NCI-H2107 (cell line): ENCODE measurements at regions not wholly inside any gene's neighbourhood (a gene's known extent, or its start where the extent isn't known, plus 50 kb on each side); places are given as distances from the start of the nearest gene placed in this dataset.

Experiments
- DNase-seq: peaks from one replicate; lab custom pipeline; 2025; lab: John Stamatoyannopoulos, UW

DNA sequence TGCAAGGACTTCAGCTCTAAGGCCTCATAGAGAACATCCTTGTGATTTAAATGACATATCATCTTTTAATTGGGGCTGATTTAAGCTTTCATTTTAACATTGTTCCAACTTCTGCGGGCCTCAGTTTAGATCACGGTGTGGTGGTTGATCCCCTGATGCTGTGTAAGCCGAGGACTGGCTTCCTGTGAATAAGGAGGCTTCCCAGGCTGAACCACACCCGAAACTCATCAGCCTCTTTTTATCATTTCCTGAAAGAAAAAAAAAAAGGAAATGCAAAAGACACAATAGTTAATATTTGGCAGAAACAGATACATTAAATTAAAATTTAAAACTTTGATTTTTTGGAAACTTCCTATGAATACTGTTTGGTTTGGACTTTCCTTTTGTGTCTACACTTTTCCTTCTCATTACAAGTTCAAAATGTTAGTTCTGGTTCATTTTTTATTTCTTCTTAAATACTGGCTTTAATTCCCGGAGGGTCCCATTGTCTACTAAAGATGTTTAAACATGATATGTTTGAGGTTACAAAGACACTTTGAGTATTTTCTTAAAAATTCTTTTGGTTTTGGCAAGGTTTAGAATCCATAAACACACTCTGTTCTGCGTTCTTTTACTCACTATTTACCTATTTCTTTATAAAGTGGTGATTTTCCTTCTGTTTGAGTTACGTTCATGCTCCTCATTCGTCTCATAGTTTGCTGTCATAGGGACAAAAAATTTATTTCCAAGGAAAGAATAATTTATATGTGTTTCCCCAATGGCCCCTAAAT lies 230.0 kb upstream of the SULF2 start:
- DNase-seq: no peak

DNA sequence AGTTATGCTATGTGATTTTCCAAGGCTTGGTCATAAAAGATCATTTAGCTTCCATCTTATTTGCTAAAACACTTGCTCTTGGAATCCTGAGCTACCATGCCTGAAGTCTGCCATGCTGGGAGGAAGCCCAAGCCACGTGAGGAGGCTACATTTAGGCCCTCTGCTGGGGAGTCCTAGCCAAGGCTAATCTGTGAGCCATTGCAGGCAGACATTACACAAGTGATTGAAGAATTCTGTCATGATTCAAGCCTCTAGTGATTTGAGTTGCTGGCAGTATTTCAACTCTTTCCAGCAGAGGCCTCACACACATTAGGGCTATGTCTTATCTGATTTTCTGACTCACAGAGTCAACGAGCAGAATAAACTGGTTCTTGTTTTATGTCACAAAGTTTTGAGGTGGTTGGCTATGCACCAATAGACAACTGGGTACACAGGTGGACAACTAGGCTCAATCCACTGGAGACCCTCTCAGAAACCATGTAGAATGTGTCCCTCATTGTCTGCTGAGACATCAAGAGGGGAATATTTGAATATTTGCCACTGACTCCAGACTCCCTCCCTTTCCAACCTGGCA lies 227.2 kb upstream of the SULF2 start:
- no peak for DNase-seq

DNA sequence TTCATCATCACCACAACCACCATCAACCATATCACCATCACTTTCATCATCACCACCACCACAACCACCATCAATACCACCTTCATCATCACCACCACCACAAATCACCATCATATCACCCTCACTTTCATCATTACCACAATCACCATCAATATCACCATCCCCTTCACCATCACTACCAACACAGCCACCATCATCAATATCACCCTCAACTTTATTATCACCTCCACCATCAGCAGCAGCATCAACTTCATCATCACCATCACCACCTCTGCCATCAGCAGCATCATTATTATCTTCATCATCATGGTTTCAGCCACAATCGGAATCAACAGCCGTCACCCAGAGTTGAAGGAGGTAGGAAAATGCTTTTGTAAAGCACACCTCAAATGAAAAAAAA lies 225.7 kb upstream of the SULF2 start:
- no peak for DNase-seq

DNA sequence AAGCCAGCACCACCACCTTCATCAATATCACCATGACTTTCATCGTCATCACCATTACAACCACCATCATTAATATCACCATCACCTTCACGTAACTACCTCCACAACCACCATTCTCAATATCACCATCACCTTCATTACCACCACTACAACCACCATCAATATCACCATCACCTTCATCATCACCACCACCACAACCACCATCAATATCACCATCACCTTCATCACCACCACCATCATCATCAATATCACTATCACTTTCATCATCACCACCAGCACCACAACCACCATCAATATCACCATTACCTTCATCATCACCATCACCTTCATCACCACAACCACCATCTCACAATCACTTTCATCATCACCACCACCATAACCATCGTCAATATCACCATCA lies 225.3 kb upstream of the SULF2 start:
- DNase-seq: no peak

DNA sequence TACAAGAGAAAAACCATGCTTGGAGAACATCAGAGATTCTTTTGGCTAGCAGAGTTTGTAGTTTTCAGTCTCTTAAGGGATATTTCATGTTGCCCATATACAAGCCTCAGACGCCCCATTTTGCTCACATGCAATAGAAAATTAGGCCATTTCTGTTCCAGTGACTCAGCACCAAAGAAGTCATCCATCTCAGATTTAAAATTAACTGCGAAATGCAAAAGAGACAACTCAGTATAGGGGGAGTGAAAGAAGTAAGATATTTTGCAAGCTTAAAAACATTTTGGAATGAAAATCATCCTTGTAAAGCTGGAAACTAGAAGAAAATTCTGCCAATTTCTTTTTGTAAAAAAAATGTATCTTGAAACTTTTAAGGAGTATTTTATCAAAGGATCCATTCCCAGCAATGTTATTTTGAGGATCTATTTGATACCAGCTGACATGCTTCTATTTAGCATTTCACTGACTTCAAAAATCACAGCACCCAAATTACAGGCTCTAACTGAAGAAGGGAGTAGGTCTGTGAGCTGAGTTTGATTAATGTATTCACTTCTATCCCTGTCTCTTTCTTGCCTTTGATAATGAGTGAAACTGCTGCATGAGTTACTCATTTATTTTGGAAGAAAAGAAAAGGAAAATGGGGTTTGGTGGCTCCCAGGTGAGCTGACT lies 223.7 kb upstream of the SULF2 start:
- DNase-seq: no peak

DNA sequence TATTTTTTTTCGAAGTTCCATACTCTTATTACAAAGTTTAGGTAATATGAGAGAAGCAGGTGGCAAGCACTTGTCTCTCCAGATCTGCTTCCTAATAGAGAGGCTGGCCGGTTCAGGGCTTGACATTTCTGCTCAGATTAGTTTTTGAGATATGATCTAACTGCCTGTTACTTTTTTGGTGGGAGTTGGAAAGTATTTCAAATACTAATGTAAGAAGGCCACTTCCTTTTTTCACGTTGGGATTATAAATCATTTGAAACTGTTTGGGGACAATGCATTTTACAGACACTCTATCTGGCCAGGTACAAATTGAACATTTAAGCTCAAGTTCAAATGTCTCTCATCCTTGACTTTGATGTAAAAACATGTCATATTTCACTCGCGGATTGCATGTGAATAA lies 222.1 kb upstream of the SULF2 start:
- no peak for DNase-seq

DNA sequence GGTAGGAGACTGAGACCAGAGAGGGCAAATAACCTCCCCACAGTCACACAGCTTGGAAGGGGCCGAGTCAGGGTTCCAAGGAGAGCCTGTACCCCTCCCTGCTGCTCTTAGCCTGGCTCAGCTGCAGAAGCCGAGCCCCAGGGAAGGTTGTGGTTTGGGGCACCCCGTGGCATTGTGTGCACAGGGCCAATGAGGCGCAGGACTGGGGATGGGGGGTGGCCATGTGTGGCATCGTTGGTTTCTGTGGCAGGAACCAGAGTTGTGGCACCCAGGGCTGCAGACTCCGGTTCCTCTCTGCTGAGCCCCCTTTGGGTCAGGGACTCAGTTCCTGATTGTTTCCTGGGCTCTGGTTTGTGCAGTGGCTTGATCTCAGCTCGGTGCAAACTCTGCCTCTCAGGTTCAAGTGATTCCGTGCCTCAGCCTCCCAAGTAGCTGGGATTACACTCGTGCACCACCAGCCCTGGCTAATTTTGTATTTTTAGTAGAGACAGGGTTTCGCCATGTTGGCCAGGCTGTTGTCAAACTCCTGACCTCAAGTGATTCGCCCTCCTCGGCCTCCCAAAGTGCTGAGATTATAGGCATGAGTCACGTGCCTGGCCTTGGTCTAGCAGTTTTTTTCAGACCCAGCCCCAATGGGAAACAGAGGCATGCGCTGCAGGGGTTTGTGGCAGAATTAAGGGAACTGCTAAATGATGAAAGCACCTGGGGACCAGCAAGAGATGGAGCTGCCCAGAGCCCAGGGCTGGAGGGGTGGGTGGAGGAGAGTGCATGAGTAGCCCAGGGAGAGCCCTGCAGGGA lies 221.0 kb upstream of the SULF2 start:
- DNase-seq: no peak

DNA sequence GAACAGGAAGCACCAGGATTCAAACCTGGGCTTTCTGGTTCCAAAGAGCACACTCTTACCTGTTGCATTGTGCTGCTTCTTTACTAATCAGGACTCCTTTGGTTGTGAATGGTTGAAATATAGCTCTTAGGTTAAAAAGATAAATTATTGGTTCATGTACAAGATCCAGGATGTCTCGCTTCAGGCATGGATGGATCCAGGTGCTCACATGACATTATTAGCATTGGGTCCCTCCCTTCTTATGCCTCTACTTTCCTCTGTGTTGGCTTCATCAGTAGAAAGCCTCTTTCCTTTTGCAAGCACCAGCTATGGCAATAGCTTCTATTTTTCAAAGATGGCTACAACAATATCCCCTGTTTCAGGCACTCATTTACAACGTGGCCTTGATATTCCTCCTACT lies 217.7 kb upstream of the SULF2 start:
- DNase-seq: no peak

DNA sequence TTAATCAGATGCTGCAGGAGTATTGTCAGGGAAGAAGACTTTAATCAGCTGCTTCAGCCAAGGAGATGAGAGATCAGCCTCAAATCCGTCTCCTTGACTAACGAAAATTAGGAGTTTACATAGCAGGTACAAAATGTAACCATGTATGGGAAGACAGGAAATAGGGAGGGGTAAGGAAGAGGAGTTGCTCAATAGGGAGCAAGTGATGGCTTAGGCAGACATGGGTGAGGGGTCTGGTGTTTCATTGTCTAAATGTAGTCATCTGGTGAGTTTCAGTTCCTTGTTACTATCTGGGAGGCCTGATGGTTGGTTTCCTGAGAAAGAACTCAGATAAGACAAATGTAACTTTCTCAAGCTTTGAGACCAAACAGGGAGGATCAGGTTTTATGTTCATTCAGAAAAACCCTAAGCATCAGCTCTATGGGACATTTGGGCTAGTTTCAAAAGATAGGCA lies 217.3 kb upstream of the SULF2 start:
- DNase-seq: no peak

DNA sequence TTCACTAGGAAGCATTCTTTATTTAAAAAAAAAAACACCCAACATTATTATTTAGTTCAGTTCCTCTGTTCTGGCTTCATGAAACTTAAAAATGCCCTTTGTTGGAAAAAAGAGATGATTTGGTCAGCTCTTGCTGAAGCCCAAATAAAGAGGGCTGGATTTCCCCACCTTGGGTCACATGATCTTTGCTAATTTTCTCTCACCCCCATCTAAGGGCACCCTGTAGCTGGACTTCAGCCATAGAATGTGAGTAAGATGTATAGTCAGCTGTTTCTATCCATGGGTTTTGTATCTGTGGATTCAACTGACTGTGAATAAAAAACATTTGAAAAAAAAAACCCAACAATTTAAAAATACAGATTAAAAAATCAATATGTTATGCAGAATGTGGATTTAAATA lies 213.9 kb upstream of the SULF2 start:
- no peak for DNase-seq

DNA sequence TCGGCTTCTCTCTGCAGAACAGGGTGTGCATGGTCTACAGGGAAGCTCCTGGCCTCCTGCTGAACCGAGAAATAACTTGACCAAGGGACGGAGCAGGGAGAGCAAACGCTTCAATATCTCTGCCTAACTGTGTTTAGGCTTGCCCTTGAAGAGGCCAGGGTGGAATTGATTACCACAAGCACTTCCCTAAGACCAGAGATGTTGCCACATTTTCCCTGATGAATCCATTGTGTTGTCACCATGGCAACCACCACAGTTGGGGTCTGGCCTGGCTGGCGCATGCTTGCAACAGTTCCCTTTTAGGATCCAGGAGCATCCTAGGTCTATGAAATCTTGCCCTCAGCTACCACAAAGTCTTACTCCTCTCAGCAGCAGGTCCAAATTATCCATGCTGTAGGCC lies 213.5 kb upstream of the SULF2 start:
- DNase-seq: no peak

DNA sequence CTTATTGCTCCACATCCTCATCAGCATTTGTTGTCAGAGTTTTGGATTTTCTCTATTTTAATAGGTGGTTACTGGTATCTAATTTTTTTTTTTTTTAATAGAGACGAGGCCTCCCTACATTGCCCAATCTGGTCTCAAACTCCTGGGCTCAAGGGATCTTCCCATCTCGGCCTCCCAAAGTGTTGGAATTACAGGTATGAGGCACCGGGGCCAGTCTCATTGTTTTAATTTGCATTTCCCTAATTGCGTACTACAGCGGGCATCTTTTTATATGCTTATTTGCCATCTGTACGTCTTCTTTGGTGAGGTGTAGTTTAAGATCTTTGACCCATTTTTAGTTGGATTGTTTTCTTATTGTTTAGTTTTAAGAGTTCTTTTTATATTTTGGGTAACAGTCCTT lies 210.4 kb upstream of the SULF2 start:
- no peak for DNase-seq

DNA sequence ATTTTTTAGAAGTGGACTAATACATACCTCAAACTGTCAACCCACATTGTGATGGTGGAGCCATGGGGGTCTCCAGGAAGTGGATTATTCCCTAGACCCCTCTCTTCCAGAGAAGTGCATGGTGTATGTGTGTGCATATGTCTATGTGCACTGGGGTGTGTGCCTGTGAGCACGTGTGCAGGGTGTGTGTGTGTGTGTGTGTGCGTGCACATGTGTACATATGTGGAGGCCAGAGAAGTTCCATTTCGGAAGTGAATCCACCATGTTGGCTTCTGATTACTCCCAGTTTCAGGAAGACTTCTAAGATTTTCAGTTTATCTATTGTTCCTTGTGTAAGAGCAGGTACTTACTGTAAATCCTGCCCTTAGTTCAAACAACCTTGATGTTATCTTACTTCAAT lies 208.5 kb upstream of the SULF2 start:
- DNase-seq: no peak

DNA sequence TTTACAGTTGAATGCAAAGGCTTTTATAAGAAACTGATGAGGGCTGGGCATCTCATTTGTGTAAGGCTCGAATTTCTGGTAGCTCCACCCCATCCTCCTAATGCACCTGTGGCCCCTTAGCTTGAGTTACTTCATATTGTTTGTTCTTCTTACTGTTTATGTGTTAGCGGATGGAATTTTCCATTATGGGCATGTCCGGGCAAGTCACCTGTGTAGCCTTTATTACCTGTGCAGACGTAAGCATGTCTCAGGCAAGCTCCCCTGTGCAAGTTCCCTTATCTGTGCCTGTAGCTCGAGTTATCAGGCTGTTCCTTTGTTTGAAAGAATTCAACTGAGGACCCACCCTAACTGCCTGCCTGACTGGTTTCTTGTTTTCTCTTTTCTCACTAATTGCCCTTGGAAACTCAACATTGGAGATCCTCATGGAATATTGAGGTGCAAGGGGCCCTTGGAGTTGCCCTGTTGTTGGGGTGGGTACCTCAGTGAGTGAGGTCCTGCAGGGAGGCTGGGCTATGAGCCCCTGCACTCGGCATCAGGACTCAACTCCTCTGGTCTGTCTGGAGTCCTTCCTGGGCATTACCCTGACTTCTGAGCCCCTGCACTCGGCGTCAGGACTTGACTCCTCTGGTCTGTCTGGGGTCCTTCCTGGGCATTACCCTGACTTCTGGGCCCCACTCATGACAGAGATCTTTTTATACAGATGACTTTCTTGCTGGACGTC lies 207.9 kb upstream of the SULF2 start:
- DNase-seq: no peak

DNA sequence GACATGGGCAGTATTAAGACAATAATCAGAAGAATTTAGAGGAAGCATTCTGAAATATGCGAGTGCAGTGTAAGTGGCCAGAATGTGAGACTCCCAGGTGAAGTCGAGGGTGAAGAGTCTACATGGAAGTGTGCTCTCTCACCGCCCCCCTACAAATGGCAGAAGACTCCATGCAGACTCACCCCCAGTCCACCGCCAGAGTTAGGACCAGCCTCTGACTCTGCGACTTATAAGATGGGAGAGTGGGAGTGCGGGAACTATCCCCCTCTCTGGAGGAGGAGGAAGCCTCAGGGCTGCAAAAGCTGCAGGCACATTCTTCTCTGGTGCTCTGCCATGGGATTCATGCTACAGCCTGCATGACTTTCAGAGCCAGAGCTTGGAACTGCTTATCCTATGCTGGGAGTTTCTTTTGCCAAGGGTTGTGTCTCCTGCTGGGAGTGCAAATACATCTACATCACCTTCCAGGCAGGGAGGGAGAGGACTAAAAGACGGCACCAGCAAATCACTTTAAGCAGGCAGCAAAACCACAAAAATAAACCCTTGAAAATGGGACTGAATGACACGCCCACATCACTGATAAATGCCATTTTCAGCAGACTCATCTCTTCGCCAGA lies 206.7 kb upstream of the SULF2 start:
- no peak for DNase-seq

DNA sequence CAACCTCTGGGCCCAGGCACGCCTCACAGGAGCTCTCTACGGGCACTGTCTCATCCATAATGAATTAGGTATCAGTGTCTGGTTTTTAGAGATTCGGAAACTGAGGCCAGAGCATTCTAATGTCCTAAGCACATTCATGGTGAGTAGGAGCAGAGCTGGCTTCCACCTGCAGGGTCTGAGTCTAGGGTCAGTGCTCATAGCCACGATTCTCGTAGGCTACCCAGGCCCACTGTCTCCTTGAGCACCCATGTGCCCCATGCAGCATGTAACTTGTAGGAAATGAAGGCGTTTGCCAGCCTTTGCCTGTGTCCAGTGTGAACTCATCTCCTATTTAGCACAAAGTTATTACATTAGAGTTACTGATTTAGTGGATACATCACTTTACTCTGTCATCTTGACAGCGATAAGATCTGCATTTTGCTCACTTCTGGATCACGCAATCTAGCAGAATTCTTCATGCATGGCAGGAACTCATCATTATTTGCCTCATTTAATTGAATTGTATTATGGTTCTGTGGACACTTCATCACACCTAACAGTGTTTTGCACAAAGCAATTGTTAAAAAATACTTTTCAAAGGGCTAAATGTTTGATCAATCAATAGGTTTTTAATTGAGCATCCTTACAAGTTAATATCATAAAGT lies 205.3 kb upstream of the SULF2 start:
- no peak for DNase-seq

DNA sequence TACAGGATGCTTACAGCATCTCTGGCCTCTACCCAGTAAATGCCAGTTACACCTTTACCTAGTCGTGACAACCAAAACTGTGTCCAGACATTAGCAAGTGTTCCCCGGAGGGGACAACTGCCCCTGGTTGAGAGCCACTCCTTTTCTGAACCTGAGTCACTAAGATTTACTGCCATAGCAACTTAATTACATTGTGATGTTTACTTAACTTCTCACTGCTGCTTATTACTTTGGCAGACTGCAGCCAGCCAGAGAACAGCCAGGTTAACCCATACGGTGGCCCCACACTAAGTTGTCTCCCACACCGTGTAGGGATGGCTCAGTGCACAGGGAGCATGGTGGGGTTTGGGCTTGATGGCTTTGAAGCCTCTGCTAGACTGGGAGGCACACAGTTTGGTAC lies 204.7 kb upstream of the SULF2 start:
- DNase-seq: no peak

DNA sequence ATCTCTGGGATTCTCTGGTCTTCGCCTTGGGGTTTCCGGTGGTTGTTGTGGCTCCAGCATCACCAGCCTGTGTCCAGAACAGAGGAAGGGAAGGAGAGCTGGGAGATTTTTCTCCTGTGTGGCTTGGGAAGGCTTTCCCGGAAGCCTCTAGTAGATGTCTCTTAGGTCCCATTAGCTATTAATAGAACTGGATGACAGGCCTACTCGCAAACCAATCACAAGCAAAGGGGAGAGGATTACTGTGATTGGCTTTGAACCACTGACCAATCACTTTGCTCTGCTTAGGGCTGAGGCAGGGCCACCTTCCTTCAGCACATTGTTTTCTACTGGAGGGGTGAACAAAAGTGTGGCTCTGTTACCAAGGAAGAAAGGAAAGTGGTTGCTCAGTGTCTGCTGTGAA lies 203.4 kb upstream of the SULF2 start:
- no peak for DNase-seq

DNA sequence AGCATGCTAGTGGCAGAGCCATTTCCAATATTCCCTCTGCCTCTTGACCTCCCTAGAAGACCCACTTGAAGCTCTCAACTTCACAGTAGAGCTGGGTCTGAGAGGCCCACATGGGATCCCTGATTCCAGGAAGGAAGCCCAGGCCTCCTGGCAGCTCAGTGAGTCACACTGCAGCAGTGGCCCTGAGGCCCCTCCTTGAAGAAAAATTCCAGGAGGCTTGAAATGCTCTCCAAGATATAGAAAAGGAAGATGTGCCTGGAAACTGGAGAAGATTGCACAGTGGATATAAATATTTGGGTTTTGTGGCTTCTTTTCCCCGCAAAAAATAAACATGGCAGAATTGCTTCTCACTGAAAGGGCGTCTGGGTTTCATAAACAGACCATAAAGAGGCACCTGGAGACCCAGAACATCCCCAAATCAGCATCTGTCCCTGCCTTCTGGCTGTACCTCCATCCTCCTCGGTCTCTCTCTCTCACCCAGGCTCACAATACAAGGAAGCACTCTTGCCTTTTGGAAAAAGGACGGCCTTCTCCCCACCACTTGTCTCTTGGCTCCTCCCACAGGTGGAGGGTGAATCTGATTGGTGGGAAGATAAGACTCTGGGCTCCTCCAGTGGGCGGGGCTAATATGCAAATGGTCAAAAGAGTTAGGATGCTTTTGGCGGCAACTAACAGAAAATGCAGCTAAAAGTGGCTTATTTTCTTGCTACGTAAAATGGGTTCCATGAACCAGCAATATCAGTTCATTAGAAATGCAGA lies 200.0 kb upstream of the SULF2 start:
- DNase-seq: no peak

DNA sequence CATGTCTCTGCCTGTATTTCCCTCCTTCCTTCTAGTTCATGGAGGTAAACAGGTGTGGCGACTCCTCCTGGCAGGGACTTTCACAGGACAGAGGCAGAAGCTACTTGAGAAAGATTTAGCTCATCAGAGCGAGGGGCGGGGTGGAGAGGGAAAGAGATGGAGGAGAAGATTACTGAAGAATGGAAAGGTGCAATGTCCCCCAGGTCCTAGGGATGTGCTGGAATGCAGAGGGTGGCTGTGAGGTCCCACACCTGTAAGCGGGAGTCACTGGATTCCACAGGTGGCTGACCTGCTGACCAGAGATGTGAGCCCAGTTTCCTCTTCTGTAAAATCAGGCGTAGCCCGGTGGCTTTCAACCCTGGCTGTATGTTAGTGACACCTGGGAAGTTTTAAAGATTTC lies 199.2 kb upstream of the SULF2 start:
- DNase-seq: no peak
